GM19328 (cell line): ENCODE measurements at regions not wholly inside any gene's neighbourhood (a gene's known extent, or its start where the extent isn't known, plus 50 kb on each side); places are given as distances from the start of the nearest gene placed in this dataset.
A peak's percentile ranks its signal among the peaks of the same experiment; 100 is the strongest.

ENCODE experiments used
- ATAC-seq: cut with Tn5 transposase; IDR thresholded peaks from one replicate; pipeline ENCODE4 v1.9.1; 2021; ENCODE audit warnings: mild to moderate bottlenecking, moderate library complexity; ENCODE audit not compliant: unreplicated experiment

GRCh38 chr5:124477577-124477976, 268.9 kb downstream of the ZNF608 start:
- ATAC-seq, result no peak

GRCh38 chr5:124477062-124477461, 269.4 kb downstream of the ZNF608 start:
- no peak for ATAC-seq

DNA sequence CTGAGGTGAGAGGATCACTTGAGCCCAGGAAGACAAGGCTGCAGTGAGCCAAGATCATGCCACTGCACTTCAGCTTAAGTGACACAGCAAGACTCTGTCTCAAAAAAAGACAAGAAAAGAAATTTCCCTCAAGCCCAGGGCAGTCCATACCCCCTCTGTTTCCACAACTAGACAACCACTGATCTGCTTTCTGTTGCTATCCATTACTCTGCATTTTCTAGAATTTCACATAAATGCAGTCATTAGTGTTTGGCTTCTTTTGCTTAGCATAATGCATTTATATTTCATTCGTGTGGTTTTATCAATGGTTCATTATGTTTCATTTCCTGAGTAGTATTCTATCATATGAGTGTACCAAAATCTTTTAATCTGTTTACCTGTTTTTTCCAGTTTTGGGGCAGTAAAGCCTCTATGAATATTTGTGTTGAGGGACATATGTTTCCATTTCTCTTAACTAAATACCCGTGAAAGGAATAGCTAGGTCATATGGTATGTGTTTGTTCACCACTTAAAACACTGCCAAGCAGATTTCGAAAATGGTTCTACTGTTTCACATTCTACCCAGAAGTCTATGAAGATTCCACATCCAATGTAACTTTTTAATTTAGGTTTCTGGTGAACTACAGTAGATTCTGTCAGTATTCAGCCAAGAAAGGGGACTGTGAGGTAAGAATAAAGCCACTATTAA, 271.8 kb downstream of the ZNF608 start:
- ATAC-seq, result no peak

GRCh38 chr5:124468671-124469411, 277.6 kb downstream of the ZNF608 start:
- no peak for ATAC-seq

DNA sequence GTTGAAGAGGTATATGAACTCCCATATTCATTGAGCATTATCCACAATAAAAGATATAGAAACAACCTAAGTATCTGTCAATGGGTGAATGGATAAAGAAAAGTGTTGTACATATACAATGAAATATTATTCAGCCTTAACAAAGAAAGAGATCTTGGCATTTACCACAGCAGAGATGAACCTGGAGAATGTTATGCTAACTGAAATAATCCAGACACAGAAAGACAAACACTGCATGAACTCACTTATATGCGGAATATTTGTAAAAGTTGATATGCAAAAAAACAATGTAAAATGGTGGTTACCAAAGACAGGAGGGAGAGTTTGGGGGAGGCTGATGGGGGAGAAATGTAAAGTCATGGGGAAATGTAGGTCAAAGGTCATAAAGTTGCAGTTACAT, 278.7 kb downstream of the ZNF608 start:
- no peak for ATAC-seq

GRCh38 chr5:124466011-124466410, 280.4 kb downstream of the ZNF608 start:
- no peak for ATAC-seq

DNA sequence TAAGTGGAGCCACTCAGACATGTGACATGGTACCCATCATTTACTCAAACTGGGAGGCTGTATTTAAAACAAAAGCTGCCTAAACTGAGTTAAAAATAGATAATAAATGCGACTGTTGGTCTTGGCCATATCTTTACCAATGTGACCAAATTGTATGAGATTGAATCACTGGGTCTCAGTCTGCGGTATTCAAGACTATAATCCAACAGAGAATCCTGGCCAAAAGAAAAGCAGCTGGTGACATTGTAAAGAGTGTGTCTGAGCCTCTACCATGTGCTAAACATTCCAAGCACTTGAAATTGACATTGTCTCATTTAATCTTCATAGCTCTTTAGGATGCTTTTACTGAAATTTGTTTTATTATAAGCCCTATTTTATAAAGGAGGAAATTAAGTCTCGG, 282.6 kb downstream of the ZNF608 start:
- ATAC-seq, result no peak

DNA sequence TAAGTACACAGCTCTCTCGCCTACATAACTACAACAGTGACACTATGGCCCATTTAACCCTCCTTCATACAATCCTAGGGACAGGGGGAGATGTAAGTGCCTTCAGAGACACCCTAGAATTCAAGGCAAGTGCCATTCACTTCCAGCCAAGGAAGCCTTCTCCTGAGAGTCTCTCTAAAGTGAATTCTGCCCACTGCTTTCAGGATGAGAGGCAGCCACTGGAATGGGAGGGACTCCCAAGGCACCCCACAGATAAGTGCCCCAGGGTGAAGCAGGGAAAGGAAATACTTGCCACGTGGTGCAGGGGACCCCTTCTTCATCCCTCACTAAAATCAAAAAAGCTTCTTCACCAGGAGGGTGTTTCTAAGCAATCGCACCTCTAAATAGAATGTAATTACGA, 283.7 kb downstream of the ZNF608 start:
- ATAC-seq, result no peak

DNA sequence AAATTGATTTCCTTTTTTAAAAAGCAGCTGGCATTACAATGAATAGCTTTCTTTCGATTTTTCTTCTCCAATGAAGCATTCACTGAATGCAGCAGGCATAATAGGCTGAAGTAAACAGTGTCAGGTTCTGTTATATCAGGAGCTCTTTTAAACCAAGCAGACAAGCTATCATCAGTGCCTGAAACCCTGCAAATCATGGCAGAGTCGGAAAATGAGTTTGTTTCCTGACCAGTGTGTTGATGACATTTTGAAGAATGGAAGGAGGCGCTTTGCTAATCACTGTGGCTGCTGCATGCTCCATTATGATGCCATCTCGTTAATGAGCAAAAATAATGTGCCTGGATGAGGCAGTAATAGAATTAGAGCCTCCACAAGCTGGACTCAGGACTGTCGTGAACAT, 284.5 kb downstream of the ZNF608 start:
- ATAC-seq, result no peak

- ATAC-seq, result no peak
Measured at GRCh38 chr5:124461157-124461556, 285.3 kb downstream of the ZNF608 start.

DNA sequence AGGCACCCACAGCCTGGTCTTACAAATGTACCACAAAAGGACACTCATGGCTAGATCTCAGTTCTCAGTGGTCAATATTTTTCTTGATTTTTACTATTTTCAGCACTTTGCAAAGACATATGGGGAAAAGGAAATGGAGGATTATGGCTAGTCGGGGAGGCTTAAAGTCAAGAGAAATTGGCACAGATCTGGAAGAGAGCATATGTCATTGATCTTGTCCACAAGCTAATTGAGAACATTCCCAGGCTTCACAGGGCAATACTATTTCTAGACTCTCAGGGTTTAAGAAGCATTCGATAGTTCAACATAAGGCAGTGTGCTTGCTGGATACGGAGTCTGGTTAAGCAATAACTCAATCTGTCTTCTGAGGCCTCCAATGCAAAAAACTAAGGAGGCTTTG, 285.8 kb downstream of the ZNF608 start:
- no peak for ATAC-seq

- ATAC-seq, result no peak
Measured at GRCh38 chr5:124459984-124460383, 286.5 kb downstream of the ZNF608 start.

GRCh38 chr5:124457901-124458300, 288.5 kb downstream of the ZNF608 start:
- no peak for ATAC-seq

- ATAC-seq, result no peak
Measured at GRCh38 chr5:124457101-124457500, 289.3 kb downstream of the ZNF608 start.

GRCh38 chr5:124456249-124456648, 290.2 kb downstream of the ZNF608 start:
- ATAC-seq, result no peak

DNA sequence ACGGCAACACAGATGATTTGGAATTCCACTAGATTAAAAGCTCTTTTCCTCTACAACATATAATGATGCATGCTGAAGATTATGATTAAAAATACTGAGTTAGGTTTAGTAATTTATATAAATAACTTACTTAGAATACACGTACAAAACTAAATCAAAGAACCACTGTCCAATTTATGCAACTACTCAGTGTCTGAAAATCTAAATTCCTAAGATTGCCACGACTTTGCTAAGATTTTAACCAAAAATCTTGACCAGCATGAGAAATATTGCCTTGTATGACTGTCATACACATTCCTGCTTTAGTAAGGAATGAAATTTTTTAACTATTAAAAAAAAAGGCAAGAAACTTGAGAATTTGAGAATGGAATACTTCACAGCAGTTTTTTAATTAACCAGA, 292.4 kb downstream of the ZNF608 start:
- ATAC-seq, result no peak

- peak; percentile 98 for ATAC-seq
Measured at GRCh38 chr5:124453221-124454051, 293.0 kb downstream of the ZNF608 start.

- ATAC-seq, result no peak
Measured at GRCh38 chr5:124452412-124452811, 294.0 kb downstream of the ZNF608 start.

DNA sequence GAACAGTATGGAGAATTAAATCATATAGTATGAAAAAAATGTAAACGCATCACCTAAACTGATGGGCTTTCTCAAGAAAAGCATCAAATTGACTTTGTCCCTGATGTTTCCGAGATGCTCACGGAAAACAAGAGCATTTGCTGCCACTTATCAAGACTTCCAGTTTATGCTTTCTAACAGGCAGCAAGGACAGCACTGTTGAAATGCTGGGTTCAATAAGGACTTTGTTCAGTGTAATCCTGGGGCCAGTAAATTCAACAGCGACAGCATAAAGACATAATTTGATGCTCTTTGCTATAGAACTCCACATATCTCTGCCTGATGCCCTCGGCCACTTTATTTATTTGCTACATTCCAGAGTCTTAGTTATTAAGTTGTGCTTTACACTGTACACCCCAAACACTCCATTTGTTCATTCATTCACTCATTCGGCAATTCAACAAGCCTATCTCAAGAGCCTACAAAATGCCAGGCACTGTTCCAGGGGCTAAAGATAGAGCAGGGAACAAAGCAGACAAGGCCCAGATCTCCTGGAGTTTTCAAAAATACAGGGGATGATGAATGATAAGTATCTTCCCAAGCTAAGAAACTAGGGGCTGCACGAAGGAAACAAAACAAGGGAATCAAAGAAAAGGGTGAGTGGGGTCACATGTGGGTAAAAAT, 294.6 kb downstream of the ZNF608 start:
- no peak for ATAC-seq

DNA sequence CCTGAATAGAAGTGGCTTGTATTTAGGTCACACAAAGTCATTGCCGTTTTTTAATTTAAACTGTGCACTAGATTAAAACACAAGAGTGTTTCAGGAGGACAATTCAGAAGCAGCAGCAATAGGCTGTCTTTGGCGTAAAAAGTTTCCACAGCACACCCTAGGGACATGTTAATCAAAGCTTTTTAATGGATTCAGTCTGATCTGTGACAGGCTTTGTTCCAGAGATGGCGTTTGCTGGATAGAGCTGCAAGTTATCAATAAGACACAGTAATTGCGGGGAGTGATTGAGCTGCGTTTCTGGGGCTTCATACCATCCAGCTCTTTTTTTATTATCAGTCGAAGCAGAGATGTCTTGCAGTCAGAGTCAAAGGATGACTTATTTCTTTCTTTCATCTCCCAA, 300.3 kb downstream of the ZNF608 start:
- ATAC-seq, result no peak

DNA sequence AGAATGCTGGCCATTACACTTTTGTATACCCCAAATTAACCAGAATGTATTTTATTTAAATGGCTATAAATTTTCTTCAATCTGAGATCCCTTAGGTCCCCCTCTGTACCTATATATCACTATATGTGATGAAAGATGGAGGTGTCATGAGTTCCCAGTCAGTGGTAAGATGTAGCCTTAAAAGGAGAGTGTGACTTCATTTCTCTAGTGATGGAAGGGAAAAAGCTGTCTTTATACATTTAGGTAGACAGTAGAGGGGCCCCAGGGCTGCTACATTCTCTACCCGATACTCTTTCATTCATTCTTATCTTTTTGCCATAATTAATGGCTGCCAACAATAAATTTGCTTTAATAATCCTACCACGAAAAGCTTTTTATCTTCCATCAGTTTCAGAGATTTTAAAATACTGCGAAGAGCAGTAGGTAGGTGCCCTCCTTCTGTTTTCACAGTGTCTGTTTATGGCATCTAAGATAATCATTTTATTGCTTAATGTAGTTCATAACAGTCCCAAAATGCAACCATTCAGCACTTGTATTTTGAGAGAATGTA, 301.3 kb downstream of the ZNF608 start:
- ATAC-seq, result no peak
